HL-60 (cell line): ENCODE measurements at regions not wholly inside any gene's neighbourhood (a gene's known extent, or its start where the extent isn't known, plus 50 kb on each side); places are given as distances from the start of the nearest gene placed in this dataset.
"Not testable (repeated sequence)": the region's sequence is repeated elsewhere in the genome, so short reads cannot be mapped to it uniquely, and the experiment has no call there.

Source experiments
- DNase-seq, 2 experiments: peaks; one replicate each; pipeline ENCODE4 v3.0.0-alpha.2; 2010 to 2020; ENCODE audit warnings: low read depth in 1 of 2, low spot score in 1 of 2
- H3K27ac ChIP-seq: fragments of 250-450 bp; sonication (Bioruptor Pico); replicated peaks from 2 replicates; pipeline ENCODE4 v1.5.1; 2020; ENCODE audit warnings: mild to moderate bottlenecking, moderate library complexity
- H3K27me3 ChIP-seq: fragments of 250-450 bp; sonication (Bioruptor Pico); 2 replicates; pipeline ENCODE4 v1.5.1; 2021; ENCODE audit warnings: mild to moderate bottlenecking, moderate library complexity; ENCODE audit not compliant: insufficient read depth, poor library complexity, severe bottlenecking
- H3K4me3 ChIP-seq: replicated peaks from 2 replicates; pipeline ENCODE4 v1.5.1; 2011; ENCODE audit warnings: mild to moderate bottlenecking, control low read depth, low read length; ENCODE audit not compliant: insufficient read depth
- GABPA ChIP-seq: IDR thresholded peaks from 2 replicates; pipeline ENCODE4 v1.6.1; 2012; ENCODE audit warnings: low read depth
- POLR2AphosphoS5 ChIP-seq: IDR thresholded peaks from 2 replicates; pipeline ENCODE4 v1.6.1; 2012; ENCODE audit warnings: low read depth
- SPI1 ChIP-seq: IDR thresholded peaks from 2 replicates; pipeline ENCODE4 v1.6.1; 2012; ENCODE audit warnings: low read depth, mild to moderate bottlenecking, borderline replicate concordance
- TF ChIP-seq, protein P1 (sequence below): IDR thresholded peaks from 2 replicates; pipeline ENCODE4 v1.6.1; 2012; ENCODE audit warnings: low read depth; ENCODE audit not compliant: insufficient replicate concordance
- TF ChIP-seq, protein P2 (sequence below): IDR thresholded peaks from one replicate; pipeline ENCODE4 v1.5.1; 2011; ENCODE audit warnings: low read length, control low read depth, inconsistent platforms; ENCODE audit not compliant: insufficient read depth

DNA sequence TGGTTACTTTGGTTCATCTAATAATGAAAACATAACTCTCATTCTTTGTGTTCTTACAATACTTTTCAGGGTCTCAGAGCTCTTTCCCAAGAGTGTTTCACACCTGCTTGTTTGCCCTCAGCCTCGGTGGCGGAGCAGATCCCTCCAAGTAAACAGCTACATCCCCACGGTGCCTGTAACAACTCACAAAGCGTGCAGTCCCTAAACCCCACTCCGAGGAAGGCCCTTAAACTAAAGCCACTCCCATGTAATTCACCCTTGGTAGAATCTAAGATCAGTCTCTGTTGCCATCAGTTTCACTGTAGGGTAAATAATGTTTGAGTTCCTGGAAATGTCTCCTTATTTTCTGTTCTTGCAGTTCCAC lies 101.1 kb downstream of the TFAP2A start:
- DNase-seq = no peak
- TF ChIP-seq POLR2AphosphoS5 (no peak), SPI1 (no peak), GABPA (no peak)
- TF ChIP-seq, protein P1, sequence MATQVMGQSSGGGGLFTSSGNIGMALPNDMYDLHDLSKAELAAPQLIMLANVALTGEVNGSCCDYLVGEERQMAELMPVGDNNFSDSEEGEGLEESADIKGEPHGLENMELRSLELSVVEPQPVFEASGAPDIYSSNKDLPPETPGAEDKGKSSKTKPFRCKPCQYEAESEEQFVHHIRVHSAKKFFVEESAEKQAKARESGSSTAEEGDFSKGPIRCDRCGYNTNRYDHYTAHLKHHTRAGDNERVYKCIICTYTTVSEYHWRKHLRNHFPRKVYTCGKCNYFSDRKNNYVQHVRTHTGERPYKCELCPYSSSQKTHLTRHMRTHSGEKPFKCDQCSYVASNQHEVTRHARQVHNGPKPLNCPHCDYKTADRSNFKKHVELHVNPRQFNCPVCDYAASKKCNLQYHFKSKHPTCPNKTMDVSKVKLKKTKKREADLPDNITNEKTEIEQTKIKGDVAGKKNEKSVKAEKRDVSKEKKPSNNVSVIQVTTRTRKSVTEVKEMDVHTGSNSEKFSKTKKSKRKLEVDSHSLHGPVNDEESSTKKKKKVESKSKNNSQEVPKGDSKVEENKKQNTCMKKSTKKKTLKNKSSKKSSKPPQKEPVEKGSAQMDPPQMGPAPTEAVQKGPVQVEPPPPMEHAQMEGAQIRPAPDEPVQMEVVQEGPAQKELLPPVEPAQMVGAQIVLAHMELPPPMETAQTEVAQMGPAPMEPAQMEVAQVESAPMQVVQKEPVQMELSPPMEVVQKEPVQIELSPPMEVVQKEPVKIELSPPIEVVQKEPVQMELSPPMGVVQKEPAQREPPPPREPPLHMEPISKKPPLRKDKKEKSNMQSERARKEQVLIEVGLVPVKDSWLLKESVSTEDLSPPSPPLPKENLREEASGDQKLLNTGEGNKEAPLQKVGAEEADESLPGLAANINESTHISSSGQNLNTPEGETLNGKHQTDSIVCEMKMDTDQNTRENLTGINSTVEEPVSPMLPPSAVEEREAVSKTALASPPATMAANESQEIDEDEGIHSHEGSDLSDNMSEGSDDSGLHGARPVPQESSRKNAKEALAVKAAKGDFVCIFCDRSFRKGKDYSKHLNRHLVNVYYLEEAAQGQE = no peak
- TF ChIP-seq, protein P2, sequence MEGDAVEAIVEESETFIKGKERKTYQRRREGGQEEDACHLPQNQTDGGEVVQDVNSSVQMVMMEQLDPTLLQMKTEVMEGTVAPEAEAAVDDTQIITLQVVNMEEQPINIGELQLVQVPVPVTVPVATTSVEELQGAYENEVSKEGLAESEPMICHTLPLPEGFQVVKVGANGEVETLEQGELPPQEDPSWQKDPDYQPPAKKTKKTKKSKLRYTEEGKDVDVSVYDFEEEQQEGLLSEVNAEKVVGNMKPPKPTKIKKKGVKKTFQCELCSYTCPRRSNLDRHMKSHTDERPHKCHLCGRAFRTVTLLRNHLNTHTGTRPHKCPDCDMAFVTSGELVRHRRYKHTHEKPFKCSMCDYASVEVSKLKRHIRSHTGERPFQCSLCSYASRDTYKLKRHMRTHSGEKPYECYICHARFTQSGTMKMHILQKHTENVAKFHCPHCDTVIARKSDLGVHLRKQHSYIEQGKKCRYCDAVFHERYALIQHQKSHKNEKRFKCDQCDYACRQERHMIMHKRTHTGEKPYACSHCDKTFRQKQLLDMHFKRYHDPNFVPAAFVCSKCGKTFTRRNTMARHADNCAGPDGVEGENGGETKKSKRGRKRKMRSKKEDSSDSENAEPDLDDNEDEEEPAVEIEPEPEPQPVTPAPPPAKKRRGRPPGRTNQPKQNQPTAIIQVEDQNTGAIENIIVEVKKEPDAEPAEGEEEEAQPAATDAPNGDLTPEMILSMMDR = no peak
- H3K27ac ChIP-seq = no peak overlapping the region
- H3K27me3 ChIP-seq = no peaks in the 10 kb centered on the region
- no peak overlapping the region for H3K4me3 ChIP-seq

DNA sequence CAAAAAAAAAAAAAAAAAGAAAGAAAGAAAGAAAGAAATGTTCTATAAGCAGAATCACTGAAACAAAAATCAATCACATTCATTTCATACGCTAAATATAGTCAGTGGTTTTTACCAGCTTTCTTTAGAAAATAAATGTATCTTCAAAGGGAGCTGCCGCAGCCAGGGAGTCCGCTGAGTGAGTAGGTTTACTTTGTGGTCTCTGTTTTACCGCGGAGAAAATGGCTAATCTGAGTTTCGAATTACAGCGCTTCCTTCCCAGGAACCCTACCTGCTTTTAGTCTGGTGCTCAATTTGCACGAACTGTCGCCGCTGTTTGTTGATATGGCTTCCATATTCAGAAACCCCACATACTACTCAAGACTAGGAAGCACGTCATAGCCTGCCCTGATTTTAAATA lies 102.4 kb downstream of the TFAP2A start:
- no peak for DNase-seq
- Histone ChIP-seq H3K27ac (no peak overlapping the region), H3K27me3 (no peaks in the 10 kb centered on the region), H3K4me3 (no peak overlapping the region)
- TF ChIP-seq, protein P2 = no peak
- TF ChIP-seq POLR2AphosphoS5 = no peak
- TF ChIP-seq, protein P1 = no peak
- TF ChIP-seq GABPA = no peak
- TF ChIP-seq SPI1 = no peak

DNA sequence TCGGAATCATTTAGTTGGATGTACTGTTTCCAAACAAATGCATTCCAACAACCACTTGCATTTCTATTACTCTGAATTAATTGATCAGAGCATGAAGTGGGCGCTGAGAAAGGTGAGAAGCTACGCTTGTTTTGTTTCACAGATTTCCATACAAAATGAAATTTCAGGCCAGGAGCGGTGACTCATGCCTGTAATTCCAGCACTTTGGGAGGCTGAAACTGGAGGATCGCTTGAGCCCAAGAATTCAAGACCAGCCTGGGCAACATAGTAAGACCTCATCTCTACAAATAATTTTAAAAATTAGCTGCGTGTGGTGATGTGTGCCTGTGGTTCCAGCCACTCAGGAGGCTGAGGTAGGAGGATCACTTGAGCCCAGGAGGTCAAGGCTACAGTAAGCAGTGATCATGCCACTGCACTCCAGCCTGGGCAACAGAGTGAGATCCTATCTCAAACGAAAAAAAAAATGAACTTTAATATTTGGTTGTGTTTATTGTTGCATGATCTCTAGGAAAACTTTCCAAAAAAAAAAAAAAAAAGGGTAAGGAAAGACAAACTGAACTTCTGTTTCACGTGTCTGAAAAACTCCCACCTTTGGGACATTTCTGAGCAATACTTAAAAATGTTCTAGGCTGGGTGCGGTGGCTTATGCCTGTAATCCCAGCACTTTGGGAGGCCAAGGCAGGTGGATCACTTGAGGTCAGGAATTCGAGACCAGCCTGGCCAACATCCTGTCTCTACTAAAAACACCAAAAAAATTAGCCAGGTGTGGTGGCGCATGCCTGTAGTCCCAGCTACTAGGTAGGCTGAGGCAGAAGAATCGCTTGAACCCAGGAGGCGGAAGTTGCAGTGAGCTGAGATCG lies 103.1 kb downstream of the TFAP2A start:
- not testable (repeated sequence) for H3K27ac ChIP-seq, H3K4me3 ChIP-seq, H3K27me3 ChIP-seq, DNase-seq

DNA sequence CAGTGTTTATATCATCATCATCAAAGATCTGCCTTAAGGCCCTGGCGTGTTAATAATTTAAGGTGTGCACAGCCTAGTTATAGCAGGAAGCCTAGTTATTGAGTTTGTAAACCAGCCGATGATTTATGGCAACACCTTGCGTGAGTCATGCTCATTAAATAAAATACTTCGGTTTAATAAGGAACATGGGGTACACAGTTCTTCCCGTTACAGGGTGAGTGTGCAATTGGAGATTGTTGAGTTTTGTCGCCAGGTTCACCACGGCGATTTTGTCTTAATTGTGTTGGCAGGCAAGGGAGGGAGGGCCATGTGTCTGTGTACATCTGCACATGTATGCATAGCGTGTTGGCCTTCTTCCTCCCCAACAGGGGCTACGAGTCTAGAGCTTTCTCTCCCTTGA lies 104.0 kb downstream of the TFAP2A start:
- no peak overlapping the region for H3K4me3 ChIP-seq
- TF ChIP-seq SPI1 (no peak), GABPA (no peak), POLR2AphosphoS5 (no peak)
- TF ChIP-seq, protein P2 = no peak
- TF ChIP-seq, protein P1 = no peak
- H3K27ac ChIP-seq = no peak overlapping the region
- no peak for DNase-seq
- no peaks in the 10 kb centered on the region for H3K27me3 ChIP-seq
